K562 (cell line): ENCODE measurements at regions not wholly inside any gene's neighbourhood (a gene's known extent, or its start where the extent isn't known, plus 50 kb on each side); places are given as distances from the start of the nearest gene placed in this dataset.

Source experiments
- ATF3 ChIP-seq, 2 experiments: fragments of 450-650 bp in 1 of 2; sonication (generic) in 1 of 2; formaldehyde crosslinking in 1 of 2; IDR thresholded peaks in 1 of 2; conservative IDR thresholded peaks in 1 of 2; 2 replicates each; pipeline versions ENCODE4 v1.6.1 to v1.8.1; 2016 to 2023; ENCODE audit warnings: mild to moderate bottlenecking in 2 of 2, moderate library complexity in 2 of 2, inconsistent platforms in 1 of 2, missing genetic modification reagents in 1 of 2
- CBX8 ChIP-seq: fragments of 200-600 bp; sonication (generic); IDR thresholded peaks from 2 replicates; pipeline ENCODE4 v1.6.1; 2012; ENCODE audit warnings: borderline replicate concordance, mixed run types, low read depth, mild to moderate bottlenecking, moderate library complexity, mixed read lengths, low read length, control low read depth, inconsistent platforms; ENCODE audit not compliant: poor library complexity, severe bottlenecking; ENCODE audit errors: extremely low read depth
- ETV6 ChIP-seq, 3 experiments: fragments of 150-350 bp in 1 of 3; sonication (generic) in 1 of 3; formaldehyde crosslinking in 1 of 3; IDR thresholded peaks; 2 replicates each; pipeline versions ENCODE4 v1.6.1 to v1.8.0; 2014 to 2022; ENCODE audit warnings: borderline replicate concordance in 2 of 3, low read depth in 2 of 3, antibody characterized with exemption in 1 of 3, low read length in 1 of 3, mild to moderate bottlenecking in 1 of 3, missing genetic modification reagents in 1 of 3
- FOXP4 ChIP-seq: sonication (generic); formaldehyde crosslinking; IDR thresholded peaks from 2 replicates; pipeline ENCODE4 v1.8.0; 2022; ENCODE audit warnings: mild to moderate bottlenecking, missing genetic modification reagents, borderline replicate concordance
- PML ChIP-seq: IDR thresholded peaks from 2 replicates; pipeline ENCODE4 v1.6.1; 2012; ENCODE audit warnings: low read length, inconsistent platforms
- POLR3A ChIP-seq: IDR thresholded peaks from 2 replicates; pipeline ENCODE4 v1.6.1; 2011; ENCODE audit warnings: borderline replicate concordance, mild to moderate bottlenecking, moderate library complexity; ENCODE audit not compliant: insufficient read length, insufficient read depth; ENCODE audit errors: extremely low read depth
- SFPQ ChIP-seq: fragments of 200-400 bp; formaldehyde crosslinking; IDR thresholded peaks from 2 replicates; pipeline ENCODE4 v1.6.1; 2017; ENCODE audit warnings: mild to moderate bottlenecking, low read depth, low read length, moderate library complexity
- TFAP4 ChIP-seq: sonication (generic); formaldehyde crosslinking; IDR thresholded peaks from 2 replicates; pipeline ENCODE4 v1.8.0; 2022; ENCODE audit warnings: missing genetic modification reagents, mild to moderate bottlenecking, moderate library complexity, borderline replicate concordance
- TGIF2 ChIP-seq: sonication (generic); formaldehyde crosslinking; IDR thresholded peaks from 2 replicates; pipeline ENCODE4 v1.8.1; 2022; ENCODE audit warnings: mild to moderate bottlenecking, missing genetic modification reagents, moderate library complexity
- U2AF1 ChIP-seq: fragments of 200-400 bp; formaldehyde crosslinking; optimal IDR thresholded peaks from 2 replicates; pipeline ENCODE3; 2017; ENCODE audit warnings: mild to moderate bottlenecking, low read depth, low read length, moderate library complexity
- TF ChIP-seq, protein P1 (sequence below): fragments of 450-650 bp; IDR thresholded peaks from 2 replicates; pipeline ENCODE4 v1.6.1; 2018; ENCODE audit not compliant: partially characterized antibody
- TF ChIP-seq, protein P2 (sequence below): fragments of 250-450 bp; sonication (Bioruptor Pico); IDR thresholded peaks from 2 replicates; pipeline ENCODE4 v1.5.1; 2021; ENCODE audit warnings: mild to moderate bottlenecking

DNA sequence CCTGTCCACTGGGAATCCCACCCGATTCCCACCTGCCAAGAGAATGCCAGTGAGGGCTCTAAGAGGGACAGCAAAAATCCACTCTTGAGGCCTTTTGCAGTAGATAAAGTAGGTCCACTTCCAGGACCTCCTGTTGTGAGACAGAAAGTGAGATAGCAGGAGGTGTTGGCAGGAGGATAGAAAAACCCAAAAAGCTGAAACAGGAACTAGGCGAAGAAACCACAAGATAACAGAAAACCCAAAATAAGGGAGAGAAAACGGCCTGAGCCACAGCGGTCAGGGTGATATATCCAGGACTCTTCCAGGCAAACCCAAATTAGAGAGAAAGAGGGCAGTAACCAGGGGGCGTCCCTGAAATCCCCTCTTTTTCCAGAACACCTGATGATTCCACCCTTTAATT lies 79.7 kb upstream of the LINC01488 start (continued):
- TF ChIP-seq, protein P1, sequence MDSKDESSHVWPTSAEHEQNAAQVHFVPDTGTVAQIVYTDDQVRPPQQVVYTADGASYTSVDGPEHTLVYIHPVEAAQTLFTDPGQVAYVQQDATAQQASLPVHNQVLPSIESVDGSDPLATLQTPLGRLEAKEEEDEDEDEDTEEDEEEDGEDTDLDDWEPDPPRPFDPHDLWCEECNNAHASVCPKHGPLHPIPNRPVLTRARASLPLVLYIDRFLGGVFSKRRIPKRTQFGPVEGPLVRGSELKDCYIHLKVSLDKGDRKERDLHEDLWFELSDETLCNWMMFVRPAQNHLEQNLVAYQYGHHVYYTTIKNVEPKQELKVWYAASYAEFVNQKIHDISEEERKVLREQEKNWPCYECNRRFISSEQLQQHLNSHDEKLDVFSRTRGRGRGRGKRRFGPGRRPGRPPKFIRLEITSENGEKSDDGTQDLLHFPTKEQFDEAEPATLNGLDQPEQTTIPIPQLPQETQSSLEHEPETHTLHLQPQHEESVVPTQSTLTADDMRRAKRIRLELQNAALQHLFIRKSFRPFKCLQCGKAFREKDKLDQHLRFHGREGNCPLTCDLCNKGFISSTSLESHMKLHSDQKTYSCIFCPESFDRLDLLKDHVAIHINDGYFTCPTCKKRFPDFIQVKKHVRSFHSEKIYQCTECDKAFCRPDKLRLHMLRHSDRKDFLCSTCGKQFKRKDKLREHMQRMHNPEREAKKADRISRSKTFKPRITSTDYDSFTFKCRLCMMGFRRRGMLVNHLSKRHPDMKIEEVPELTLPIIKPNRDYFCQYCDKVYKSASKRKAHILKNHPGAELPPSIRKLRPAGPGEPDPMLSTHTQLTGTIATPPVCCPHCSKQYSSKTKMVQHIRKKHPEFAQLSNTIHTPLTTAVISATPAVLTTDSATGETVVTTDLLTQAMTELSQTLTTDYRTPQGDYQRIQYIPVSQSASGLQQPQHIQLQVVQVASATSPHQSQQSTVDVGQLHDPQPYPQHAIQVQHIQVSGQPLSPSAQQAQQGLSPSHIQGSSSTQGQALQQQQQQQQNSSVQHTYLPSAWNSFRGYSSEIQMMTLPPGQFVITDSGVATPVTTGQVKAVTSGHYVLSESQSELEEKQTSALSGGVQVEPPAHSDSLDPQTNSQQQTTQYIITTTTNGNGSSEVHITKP, result peak; percentile 88
- TF ChIP-seq SFPQ (no peak), POLR3A (no peak), U2AF1 (no peak), ETV6 (IDR thresholded peaks at IDR 0.05; ENCODE audit: borderline replicate concordance in 1 of 2, low read depth in 2 of 2, low read length in 1 of 2) (peak in 1 of 2 experiments; percentile 59; a peak in 2 of 4 replicates), ETV6 (CRISPR knock-in tag; IDR thresholded peaks at IDR 0.05; ENCODE audit: borderline replicate concordance) (no peak), CBX8 (no peak), TGIF2 (CRISPR knock-in tag) (no peak), ATF3 (IDR thresholded peaks at IDR 0.05) (no peak), ATF3 (CRISPR knock-in tag; conservative IDR thresholded peaks at IDR 0.05) (no peak), PML (no peak), TFAP4 (CRISPR knock-in tag) (0 out of 2 replicates have a peak, but pooled peaks have one; percentile 37), FOXP4 (CRISPR knock-in tag) (no peak)
- TF ChIP-seq, protein P2, sequence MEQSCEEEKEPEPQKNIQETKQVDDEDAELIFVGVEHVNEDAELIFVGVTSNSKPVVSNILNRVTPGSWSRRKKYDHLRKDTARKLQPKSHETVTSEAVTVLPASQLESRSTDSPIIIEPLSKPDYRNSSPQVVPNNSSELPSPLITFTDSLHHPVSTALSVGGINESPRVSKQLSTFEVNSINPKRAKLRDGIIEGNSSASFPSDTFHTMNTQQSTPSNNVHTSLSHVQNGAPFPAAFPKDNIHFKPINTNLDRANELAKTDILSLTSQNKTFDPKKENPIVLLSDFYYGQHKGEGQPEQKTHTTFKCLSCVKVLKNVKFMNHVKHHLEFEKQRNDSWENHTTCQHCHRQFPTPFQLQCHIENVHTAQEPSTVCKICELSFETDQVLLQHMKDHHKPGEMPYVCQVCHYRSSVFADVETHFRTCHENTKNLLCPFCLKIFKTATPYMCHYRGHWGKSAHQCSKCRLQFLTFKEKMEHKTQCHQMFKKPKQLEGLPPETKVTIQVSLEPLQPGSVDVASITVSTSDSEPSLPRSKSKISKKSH (CRISPR knock-in tag), result no peak
